ENCODE measurements at regions not wholly inside any gene's neighbourhood (a gene's known extent, or its start where the extent isn't known, plus 50 kb on each side); places are given as distances from the start of the nearest gene placed in this dataset.

DNA sequence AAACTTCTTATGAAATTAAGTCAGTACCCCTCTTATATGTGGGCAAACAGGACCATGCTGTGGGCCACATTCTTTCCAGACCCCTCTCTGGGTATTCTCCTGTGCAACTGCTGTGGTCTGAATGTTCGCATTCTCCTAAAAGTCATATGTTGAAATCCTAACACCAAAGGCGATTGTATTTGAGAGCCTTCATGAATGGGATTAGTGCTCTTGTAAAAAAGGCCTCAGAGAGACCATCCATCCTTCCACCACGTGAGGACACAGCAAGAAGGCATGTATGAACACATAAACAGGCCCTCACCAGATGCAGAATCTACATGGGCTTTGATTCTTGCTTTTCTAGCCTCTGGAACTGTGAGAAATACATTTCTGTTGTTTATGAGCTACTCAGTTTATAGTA lies 68.0 kb upstream of the NAALADL2 start:
- DNase-seq: no peak

DNA sequence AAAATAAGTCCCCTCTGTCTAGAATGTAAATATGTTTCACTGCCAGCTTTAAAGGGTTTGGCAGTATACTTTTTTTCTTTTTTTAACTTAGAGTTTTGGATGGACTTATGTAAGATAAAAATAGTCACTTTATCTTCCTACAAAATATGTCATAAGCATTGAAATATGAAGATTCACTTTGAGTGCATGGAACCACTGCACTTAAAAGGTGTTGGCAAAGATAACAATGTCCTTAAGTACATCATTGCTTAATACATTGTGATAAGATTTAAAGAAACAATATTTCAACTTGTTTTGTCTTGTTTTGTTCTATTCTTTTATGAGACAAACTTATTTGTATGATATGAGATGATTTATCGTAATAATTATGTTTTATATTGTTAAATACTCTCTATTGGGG lies 66.3 kb upstream of the NAALADL2 start:
- DNase-seq: no peak

Data from MV-4-11 (cell line).